A549 (cell line): ENCODE measurements at regions not wholly inside any gene's neighbourhood (a gene's known extent, or its start where the extent isn't known, plus 50 kb on each side); places are given as distances from the start of the nearest gene placed in this dataset.

Source experiments
- NFE2L2 ChIP-seq: fragments of 150-350 bp; conservative IDR thresholded peaks from 2 replicates; pipeline ENCODE4 v1.6.1; 2014; ENCODE audit warnings: low read length
- RFX5 ChIP-seq: fragments of 450-650 bp; IDR thresholded peaks from 2 replicates; pipeline ENCODE4 v1.7.1; 2014; ENCODE audit warnings: antibody characterized with exemption, mild to moderate bottlenecking, moderate library complexity
- TF ChIP-seq, protein P1 (sequence below): fragments of >200 bp; sonication (Bioruptor Twin); formaldehyde crosslinking; IDR thresholded peaks from 3 replicates; pipeline ENCODE4 v1.5.1; 2016
- TF ChIP-seq, protein P2 (sequence below): fragments of 150-350 bp; IDR thresholded peaks from 2 replicates; pipeline ENCODE4 v1.6.1; 2014; ENCODE audit warnings: low read depth, mild to moderate bottlenecking, low read length

GRCh38 chr12:38556647-38557046 lies 240.1 kb downstream of the ALG10B start:
- TF ChIP-seq, protein P1, sequence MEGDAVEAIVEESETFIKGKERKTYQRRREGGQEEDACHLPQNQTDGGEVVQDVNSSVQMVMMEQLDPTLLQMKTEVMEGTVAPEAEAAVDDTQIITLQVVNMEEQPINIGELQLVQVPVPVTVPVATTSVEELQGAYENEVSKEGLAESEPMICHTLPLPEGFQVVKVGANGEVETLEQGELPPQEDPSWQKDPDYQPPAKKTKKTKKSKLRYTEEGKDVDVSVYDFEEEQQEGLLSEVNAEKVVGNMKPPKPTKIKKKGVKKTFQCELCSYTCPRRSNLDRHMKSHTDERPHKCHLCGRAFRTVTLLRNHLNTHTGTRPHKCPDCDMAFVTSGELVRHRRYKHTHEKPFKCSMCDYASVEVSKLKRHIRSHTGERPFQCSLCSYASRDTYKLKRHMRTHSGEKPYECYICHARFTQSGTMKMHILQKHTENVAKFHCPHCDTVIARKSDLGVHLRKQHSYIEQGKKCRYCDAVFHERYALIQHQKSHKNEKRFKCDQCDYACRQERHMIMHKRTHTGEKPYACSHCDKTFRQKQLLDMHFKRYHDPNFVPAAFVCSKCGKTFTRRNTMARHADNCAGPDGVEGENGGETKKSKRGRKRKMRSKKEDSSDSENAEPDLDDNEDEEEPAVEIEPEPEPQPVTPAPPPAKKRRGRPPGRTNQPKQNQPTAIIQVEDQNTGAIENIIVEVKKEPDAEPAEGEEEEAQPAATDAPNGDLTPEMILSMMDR, result no peak
- TF ChIP-seq, protein P2, sequence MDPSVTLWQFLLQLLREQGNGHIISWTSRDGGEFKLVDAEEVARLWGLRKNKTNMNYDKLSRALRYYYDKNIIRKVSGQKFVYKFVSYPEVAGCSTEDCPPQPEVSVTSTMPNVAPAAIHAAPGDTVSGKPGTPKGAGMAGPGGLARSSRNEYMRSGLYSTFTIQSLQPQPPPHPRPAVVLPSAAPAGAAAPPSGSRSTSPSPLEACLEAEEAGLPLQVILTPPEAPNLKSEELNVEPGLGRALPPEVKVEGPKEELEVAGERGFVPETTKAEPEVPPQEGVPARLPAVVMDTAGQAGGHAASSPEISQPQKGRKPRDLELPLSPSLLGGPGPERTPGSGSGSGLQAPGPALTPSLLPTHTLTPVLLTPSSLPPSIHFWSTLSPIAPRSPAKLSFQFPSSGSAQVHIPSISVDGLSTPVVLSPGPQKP, result no peak
- TF ChIP-seq RFX5 (no peak), NFE2L2 (no peak)
